Thoracic aorta (tissue), 2 donors: ENCODE measurements at regions not wholly inside any gene's neighbourhood (a gene's known extent, or its start where the extent isn't known, plus 50 kb on each side); places are given as distances from the start of the nearest gene placed in this dataset.

Experiments
- ATAC-seq: fragments of 150-250 bp; one replicate; pipeline ENCODE4 v1.8.0; 2017; ENCODE audit warnings: low read depth; ENCODE audit not compliant: insufficient number of reproducible peaks, low FRiP score
- DNase-seq: peaks from one replicate; pipeline ENCODE4 v3.0.0-alpha.2; 2020; ENCODE audit warnings: low spot score
- H3K27ac ChIP-seq, 2 donors: fragments of 200-600 bp; sonication (generic); 1 replicate in 1 of 2; 2 replicates in 1 of 2; pipeline ENCODE4 v1.5.1; 2016; ENCODE audit warnings: mild to moderate bottlenecking in 2 of 2, moderate library complexity in 2 of 2
- H3K27me3 ChIP-seq: fragments of 200-600 bp; sonication (generic); replicated peaks from 2 replicates; pipeline ENCODE4 v1.6.0; 2016; ENCODE audit warnings: mild to moderate bottlenecking; ENCODE audit not compliant: insufficient read depth
- H3K36me3 ChIP-seq: fragments of 200-600 bp; sonication (generic); one replicate; pipeline ENCODE4 v1.5.1; 2016
- H3K4me1 ChIP-seq, 2 donors: fragments of 200-600 bp; sonication (generic); 1 replicate in 1 of 2; 2 replicates in 1 of 2; pipeline versions ENCODE4 v1.5.1 to v1.6.0; 2016; ENCODE audit warnings: low read depth in 2 of 2, mild to moderate bottlenecking in 1 of 2; ENCODE audit not compliant: control insufficient read depth in 1 of 2
- H3K4me3 ChIP-seq: fragments of 200-600 bp; sonication (generic); 2 replicates; pipeline ENCODE4 v1.5.1; 2016; ENCODE audit warnings: mild to moderate bottlenecking
- H3K9me3 ChIP-seq: fragments of 200-600 bp; sonication (generic); 2 replicates; pipeline ENCODE4 v1.5.1; 2016
- TF ChIP-seq, protein P1 (sequence below): fragments of 200-600 bp; sonication (generic); IDR thresholded peaks from one replicate; pipeline ENCODE4 v1.5.1; 2019; ENCODE audit warnings: antibody characterized with exemption

DNA sequence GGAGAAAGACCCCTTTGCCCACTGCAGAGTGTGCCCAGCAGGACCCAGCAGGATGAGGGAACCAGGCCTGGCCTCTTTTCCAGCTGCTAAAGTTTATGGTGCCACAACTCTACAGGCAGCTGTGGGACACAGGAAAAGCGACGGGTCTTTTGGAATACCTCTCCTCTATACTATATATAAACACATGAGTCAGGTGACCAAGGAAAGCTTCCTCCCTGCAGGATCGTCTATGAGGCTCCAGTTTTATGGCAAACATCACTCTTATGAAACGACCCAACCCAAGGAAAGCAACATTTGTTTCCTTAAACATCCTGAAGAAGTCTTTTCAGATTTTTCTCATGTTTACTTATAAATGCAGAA lies 102.8 kb upstream of the AKIP1 start:
- Histone ChIP-seq H3K27me3 (no peaks in the 10 kb centered on the region), H3K9me3 (no peaks in the 10 kb centered on the region), H3K36me3 (no peaks in the 10 kb centered on the region), H3K4me1 (peaks cover 34 to 63% of the 10 kb centered on the region in 2 donors), H3K27ac (peak overlapping the region; percentile 89 to 91), H3K4me3 (peak overlapping the region; percentile 74)
- TF ChIP-seq, protein P1, sequence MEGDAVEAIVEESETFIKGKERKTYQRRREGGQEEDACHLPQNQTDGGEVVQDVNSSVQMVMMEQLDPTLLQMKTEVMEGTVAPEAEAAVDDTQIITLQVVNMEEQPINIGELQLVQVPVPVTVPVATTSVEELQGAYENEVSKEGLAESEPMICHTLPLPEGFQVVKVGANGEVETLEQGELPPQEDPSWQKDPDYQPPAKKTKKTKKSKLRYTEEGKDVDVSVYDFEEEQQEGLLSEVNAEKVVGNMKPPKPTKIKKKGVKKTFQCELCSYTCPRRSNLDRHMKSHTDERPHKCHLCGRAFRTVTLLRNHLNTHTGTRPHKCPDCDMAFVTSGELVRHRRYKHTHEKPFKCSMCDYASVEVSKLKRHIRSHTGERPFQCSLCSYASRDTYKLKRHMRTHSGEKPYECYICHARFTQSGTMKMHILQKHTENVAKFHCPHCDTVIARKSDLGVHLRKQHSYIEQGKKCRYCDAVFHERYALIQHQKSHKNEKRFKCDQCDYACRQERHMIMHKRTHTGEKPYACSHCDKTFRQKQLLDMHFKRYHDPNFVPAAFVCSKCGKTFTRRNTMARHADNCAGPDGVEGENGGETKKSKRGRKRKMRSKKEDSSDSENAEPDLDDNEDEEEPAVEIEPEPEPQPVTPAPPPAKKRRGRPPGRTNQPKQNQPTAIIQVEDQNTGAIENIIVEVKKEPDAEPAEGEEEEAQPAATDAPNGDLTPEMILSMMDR: no peak
- DNase-seq (no peak), ATAC-seq (no peak)

DNA sequence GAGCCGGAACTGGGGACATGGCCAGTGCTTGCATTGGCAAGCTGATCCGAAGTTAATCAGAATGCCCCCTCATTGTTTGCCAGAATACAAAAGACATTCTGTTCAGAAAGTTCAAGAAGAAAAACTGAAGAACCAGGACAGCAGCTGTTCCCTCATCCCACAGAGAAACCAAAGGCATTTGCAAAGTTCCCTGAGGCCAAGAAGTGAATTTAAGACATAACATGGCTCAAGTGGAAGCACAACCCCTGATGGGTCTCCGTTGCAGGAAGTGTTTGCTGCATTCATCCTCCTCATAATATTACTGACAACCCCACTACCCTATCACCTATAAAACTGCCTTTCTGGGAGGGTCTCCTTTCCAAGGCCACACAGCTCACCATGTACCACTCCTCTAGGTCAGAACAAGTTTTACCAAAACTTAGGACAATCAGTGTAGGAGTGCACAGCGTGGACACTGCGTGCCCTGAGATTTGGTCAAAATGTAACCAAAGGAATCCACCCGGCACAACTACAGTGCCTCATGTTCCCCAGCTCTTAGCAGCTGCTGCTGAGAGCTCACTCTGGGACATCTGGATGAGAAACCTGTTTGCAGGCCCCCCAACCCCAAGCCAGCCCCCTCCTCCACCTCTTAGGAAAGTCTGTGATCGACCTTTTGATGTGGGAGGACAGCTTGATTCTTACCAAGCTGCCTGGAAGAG lies 101.6 kb upstream of the AKIP1 start:
- Histone ChIP-seq H3K9me3 (no peaks in the 10 kb centered on the region), H3K4me1 (peaks cover 34 to 59% of the 10 kb centered on the region in 2 donors), H3K27ac (peak overlapping the region; percentile 89 to 91), H3K36me3 (no peaks in the 10 kb centered on the region), H3K4me3 (peak overlapping the region; percentile 74), H3K27me3 (no peaks in the 10 kb centered on the region)
- ATAC-seq (no peak), DNase-seq (no peak)
- TF ChIP-seq, protein P1: no peak

DNA sequence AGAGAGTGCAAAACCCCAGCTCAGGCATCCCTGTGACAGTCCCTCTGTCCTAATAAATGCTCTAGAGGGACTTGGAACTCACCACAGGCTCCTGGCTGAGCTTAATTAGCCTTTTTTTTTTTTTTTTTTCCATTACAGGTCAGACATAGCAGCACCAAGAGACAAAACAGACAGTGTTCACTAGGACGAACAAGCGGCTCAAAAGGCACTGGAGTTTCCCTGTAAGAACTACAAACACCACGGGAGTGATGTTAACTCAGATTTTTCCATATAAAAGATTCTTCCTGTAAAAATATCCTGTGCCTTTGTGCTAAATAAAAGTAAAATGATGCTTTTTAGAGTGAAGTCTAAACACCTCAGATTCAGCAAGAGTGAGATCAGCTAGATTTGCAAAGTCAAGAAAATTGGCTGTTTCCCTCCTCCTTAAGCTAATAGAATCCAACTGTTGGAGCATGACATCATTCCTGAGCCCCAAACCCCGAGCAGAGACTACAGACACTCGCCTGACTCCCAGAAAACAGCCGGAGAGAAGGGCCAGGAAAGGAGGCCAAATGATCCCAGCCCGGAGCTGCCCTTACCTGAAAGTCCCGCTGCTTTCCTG lies 101.0 kb upstream of the AKIP1 start:
- Histone ChIP-seq H3K36me3 (no peaks in the 10 kb centered on the region), H3K27ac (peak overlapping the region; percentile 89 to 91), H3K4me1 (peaks cover 30 to 53% of the 10 kb centered on the region in 2 donors), H3K4me3 (peak overlapping the region; percentile 74), H3K27me3 (no peaks in the 10 kb centered on the region), H3K9me3 (no peaks in the 10 kb centered on the region)
- no peak for ATAC-seq
- DNase-seq: no peak
- TF ChIP-seq, protein P1: no peak

DNA sequence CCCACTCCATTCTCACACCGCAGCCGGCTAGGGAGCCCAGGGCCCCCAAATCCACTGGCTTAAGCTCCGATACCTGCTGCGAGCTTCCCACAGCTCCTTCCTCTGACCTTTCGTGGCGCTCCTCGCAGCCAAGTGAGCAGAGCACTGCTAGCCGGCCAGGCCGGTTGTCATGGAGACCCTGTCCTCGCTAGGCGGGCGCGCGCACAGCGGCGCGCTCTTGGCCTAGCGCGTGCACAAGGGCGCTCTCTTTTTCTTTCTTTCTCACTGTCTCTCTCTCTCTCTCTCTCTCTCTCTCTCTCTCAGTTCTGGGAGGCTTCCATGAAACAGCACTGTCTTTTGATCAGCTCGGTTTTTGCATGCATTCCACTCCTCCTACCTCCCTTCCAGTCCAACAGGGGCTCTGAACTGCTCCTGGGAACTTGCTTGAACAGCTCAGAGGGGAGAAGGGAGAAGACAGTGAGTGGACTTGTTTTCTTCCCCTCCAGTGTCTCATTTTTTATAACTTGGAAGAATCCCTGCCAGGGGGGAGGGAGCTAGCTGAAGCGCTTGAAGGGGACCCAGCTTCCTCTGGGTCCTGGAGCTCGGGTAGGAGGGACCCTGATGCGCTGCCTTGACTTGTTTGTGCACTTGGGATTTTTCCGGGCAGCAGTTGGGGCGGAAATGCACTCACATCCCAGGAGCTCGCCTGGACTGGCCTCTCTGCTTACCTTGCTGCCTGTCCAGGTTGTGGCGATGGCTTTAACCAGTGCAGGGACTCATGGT lies 100.3 kb upstream of the AKIP1 start:
- TF ChIP-seq, protein P1: no peak
- Histone ChIP-seq H3K36me3 (no peaks in the 10 kb centered on the region), H3K27ac (peak overlapping the region; percentile 89 to 91), H3K4me1 (peaks cover 30 to 46% of the 10 kb centered on the region in 2 donors), H3K4me3 (peak overlapping the region; percentile 74), H3K27me3 (no peaks in the 10 kb centered on the region), H3K9me3 (no peaks in the 10 kb centered on the region)
- DNase-seq: peak; percentile 42
- no peak for ATAC-seq

DNA sequence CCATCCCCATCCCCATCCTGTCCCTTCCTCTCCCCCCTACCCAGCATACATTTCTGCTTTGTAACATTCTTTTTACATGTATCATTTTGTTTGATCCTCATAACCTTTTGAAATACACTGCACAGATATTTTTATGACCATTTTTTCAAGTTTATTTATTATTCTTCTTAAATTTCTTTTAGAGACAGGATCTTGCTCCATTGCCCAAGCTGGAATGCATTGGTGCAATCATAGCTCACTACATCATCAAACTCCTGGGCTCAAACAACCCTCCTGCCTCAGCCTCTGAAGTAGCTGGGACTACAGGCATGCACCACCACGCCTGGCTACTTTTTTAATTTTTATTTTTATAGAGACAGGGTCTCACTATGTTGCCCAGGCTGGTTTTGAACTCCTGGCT lies 99.4 kb upstream of the AKIP1 start:
- H3K36me3 ChIP-seq: no peaks in the 10 kb centered on the region
- H3K27ac ChIP-seq: peak overlapping the region; percentile 89 to 91
- peak overlapping the region; percentile 74 for H3K4me3 ChIP-seq
- peaks cover 30 to 37% of the 10 kb centered on the region in 2 donors for H3K4me1 ChIP-seq
- H3K9me3 ChIP-seq: no peaks in the 10 kb centered on the region
- no peak for ATAC-seq
- TF ChIP-seq, protein P1: no peak
- no peaks in the 10 kb centered on the region for H3K27me3 ChIP-seq
- no peak for DNase-seq
